Left ventricle myocardium inferior (tissue), 1 donor: ENCODE measurements at regions not wholly inside any gene's neighbourhood (a gene's known extent, or its start where the extent isn't known, plus 50 kb on each side); places are given as distances from the start of the nearest gene placed in this dataset.

ENCODE experiments used
- DNase-seq: peaks from one replicate; pipeline ENCODE4 v3.0.0-alpha.2; 2020
- H3K27ac ChIP-seq: fragments of 200-600 bp; replicated peaks from 2 replicates; pipeline ENCODE4 v1.8.0; 2021
- H3K27me3 ChIP-seq: fragments of 200-600 bp; 2 replicates; pipeline ENCODE4 v1.8.0; 2021; ENCODE audit warnings: low read depth
- H3K36me3 ChIP-seq: fragments of 200-600 bp; 2 replicates; pipeline ENCODE4 v1.8.0; 2021
- H3K4me1 ChIP-seq: fragments of 200-600 bp; 2 replicates; pipeline ENCODE4 v1.8.0; 2021
- H3K4me3 ChIP-seq: fragments of 200-600 bp; 2 replicates; pipeline ENCODE4 v1.8.0; 2021; ENCODE audit warnings: mild to moderate bottlenecking, moderate library complexity
- H3K9me3 ChIP-seq: fragments of 200-600 bp; replicated peaks from 2 replicates; pipeline ENCODE4 v1.8.0; 2021
- intact Hi-C: fragments of 100-400 bp; cut with micrococcal nuclease; formaldehyde crosslinking; loops from one replicate; pipeline ENCODE4 v1.11.0; 2022
- TF ChIP-seq, protein P1 (sequence below): fragments of 200-600 bp; IDR thresholded peaks from 2 replicates; pipeline ENCODE4 v1.8.0; 2021; ENCODE audit warnings: antibody characterized with exemption, mild to moderate bottlenecking, borderline replicate concordance
- donor health status: DM: no; HTN: yes; CAD: no; lungs with severe emphysema.

- Histone ChIP-seq H3K4me1 (no peaks in the 10 kb centered on the region), H3K4me3 (no peak overlapping the region), H3K27ac (no peak overlapping the region), H3K36me3 (no peaks in the 10 kb centered on the region), H3K27me3 (no peaks in the 10 kb centered on the region), H3K9me3 (no peaks in the 10 kb centered on the region)
- no peak for DNase-seq
- TF ChIP-seq, protein P1, sequence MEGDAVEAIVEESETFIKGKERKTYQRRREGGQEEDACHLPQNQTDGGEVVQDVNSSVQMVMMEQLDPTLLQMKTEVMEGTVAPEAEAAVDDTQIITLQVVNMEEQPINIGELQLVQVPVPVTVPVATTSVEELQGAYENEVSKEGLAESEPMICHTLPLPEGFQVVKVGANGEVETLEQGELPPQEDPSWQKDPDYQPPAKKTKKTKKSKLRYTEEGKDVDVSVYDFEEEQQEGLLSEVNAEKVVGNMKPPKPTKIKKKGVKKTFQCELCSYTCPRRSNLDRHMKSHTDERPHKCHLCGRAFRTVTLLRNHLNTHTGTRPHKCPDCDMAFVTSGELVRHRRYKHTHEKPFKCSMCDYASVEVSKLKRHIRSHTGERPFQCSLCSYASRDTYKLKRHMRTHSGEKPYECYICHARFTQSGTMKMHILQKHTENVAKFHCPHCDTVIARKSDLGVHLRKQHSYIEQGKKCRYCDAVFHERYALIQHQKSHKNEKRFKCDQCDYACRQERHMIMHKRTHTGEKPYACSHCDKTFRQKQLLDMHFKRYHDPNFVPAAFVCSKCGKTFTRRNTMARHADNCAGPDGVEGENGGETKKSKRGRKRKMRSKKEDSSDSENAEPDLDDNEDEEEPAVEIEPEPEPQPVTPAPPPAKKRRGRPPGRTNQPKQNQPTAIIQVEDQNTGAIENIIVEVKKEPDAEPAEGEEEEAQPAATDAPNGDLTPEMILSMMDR: no peak
- intact Hi-C loops: no loop called here
Observed at GRCh38 chr3:3636815-3637214, 162.4 kb upstream of the LRRN1 start.

- no peak overlapping the region for H3K27ac ChIP-seq
Observed at GRCh38 chr3:3635109-3635508, 164.1 kb upstream of the LRRN1 start.

DNA sequence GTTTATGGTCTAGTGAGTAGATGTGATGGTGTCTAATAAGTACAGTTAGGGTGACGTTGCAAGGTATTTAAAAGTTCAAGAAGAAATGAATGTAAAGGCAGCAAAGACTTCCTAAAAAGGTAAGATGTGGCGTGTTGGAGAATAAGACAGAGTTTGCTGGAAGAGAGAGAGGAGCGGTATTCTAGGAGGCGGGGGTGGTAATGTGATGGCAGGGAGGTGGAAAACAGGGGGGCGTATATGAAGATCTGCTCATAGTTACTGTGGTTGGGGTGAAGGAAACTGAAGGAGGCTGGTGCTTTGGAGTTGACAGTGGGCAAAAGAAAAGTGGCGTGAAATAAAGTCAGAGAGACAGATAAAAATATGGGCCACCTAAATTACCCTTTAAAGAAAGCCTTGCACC lies 164.9 kb upstream of the LRRN1 start:
- Histone ChIP-seq H3K36me3 (no peaks in the 10 kb centered on the region), H3K4me3 (no peak overlapping the region), H3K27ac (no peak overlapping the region), H3K4me1 (no peaks in the 10 kb centered on the region), H3K27me3 (no peaks in the 10 kb centered on the region), H3K9me3 (no peaks in the 10 kb centered on the region)
- TF ChIP-seq, protein P1: no peak
- intact Hi-C loops: no loop called here
- DNase-seq: no peak

More at GRCh38 chr3:3635109-3635508, 164.1 kb upstream of the LRRN1 start:
- intact Hi-C loops: no loop called here
- no peaks in the 10 kb centered on the region for H3K4me1 ChIP-seq
- no peaks in the 10 kb centered on the region for H3K9me3 ChIP-seq
- no peak for DNase-seq
- no peaks in the 10 kb centered on the region for H3K27me3 ChIP-seq
- no peaks in the 10 kb centered on the region for H3K36me3 ChIP-seq
- TF ChIP-seq, protein P1: no peak
- no peak overlapping the region for H3K4me3 ChIP-seq

DNA sequence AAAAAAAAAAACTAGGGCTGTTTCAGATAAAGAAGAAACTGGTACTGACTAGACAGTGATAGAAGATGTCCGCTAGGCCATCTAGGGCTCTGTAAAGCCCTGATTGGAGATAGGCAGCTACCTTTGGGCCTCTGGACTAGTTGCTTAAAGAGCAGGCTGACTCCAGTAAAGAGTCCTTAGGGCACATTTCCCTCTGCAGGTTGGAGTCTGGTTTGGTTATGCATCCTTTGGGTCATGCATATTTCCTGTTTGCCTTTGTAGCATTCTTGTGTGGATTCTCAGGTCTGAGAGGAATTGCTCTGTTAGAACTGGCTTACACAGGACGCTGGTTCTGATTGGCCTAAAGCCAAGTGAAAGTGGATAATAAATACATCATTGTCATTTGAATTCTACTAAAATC lies 165.5 kb upstream of the LRRN1 start:
- Histone ChIP-seq H3K4me3 (no peak overlapping the region), H3K36me3 (no peaks in the 10 kb centered on the region), H3K9me3 (no peaks in the 10 kb centered on the region), H3K27me3 (no peaks in the 10 kb centered on the region), H3K27ac (no peak overlapping the region), H3K4me1 (no peaks in the 10 kb centered on the region)
- no peak for DNase-seq
- intact Hi-C loops: no loop called here
- TF ChIP-seq, protein P1: no peak

- TF ChIP-seq, protein P1: no peak
- no peak for DNase-seq
Observed at GRCh38 chr3:3632449-3632848, 166.8 kb upstream of the LRRN1 start.

GRCh38 chr3:3631114-3631513 lies 168.1 kb upstream of the LRRN1 start:
- Histone ChIP-seq H3K4me3 (no peak overlapping the region), H3K4me1 (no peaks in the 10 kb centered on the region), H3K27ac (no peak overlapping the region), H3K36me3 (no peaks in the 10 kb centered on the region), H3K9me3 (no peaks in the 10 kb centered on the region), H3K27me3 (no peaks in the 10 kb centered on the region)
- intact Hi-C loops: no loop called here
- TF ChIP-seq, protein P1: no peak
- DNase-seq: no peak

More at GRCh38 chr3:3632449-3632848, 166.8 kb upstream of the LRRN1 start:
- Histone ChIP-seq H3K4me1 (no peaks in the 10 kb centered on the region), H3K27me3 (no peaks in the 10 kb centered on the region), H3K9me3 (no peaks in the 10 kb centered on the region), H3K36me3 (no peaks in the 10 kb centered on the region), H3K4me3 (no peak overlapping the region), H3K27ac (no peak overlapping the region)
- intact Hi-C loops: no loop called here
